SU-DHL-6 (cell line): ENCODE measurements at regions not wholly inside any gene's neighbourhood (a gene's known extent, or its start where the extent isn't known, plus 50 kb on each side); places are given as distances from the start of the nearest gene placed in this dataset.

Experiments
- CTCF ChIP-seq: fragments of 200-600 bp; sonication (generic); IDR thresholded peaks from one replicate; pipeline ENCODE4 v1.5.1; 2017; ENCODE audit warnings: antibody characterized with exemption, mild to moderate bottlenecking, low read length, moderate library complexity; ENCODE audit not compliant: insufficient read depth, poor library complexity, severe bottlenecking
- EZH2phosphoT487 ChIP-seq: fragments of 200-600 bp; sonication (generic), shearing (Covaris generic); conservative IDR thresholded peaks from 2 replicates; pipeline ENCODE4 v1.6.1; 2018; ENCODE audit warnings: mild to moderate bottlenecking, antibody characterized with exemption, low read length, moderate library complexity, mixed read lengths

- no peak for TF ChIP-seq CTCF
- no peak for TF ChIP-seq EZH2phosphoT487
These were observed 182.0 kb upstream of the MOCS2 start for GRCh38 chr5:53291528-53291927.
